Body of pancreas (tissue), 4 donors: ENCODE measurements at regions not wholly inside any gene's neighbourhood (a gene's known extent, or its start where the extent isn't known, plus 50 kb on each side); places are given as distances from the start of the nearest gene placed in this dataset.
A peak's percentile ranks its signal among the peaks of the same experiment; 100 is the strongest.
"Not testable (repeated sequence)": the region's sequence is repeated elsewhere in the genome, so short reads cannot be mapped to it uniquely, and the experiment has no call there.

Source experiments
- ATAC-seq: fragments of 150-250 bp; one replicate; pipeline ENCODE4 v1.9.1; 2016
- DNase-seq, 4 donors: peaks; one replicate each; pipeline ENCODE4 v3.0.0-alpha.2; 2019
- H3K27ac ChIP-seq, 4 donors: fragments of 200-600 bp; sonication (generic); 1 replicate in 3 of 4; 2 replicates in 1 of 4; pipeline versions ENCODE4 v1.5.1 to v1.6.1; 2016 to 2019; ENCODE audit warnings: mild to moderate bottlenecking in 1 of 4, mixed read lengths in 1 of 4, moderate library complexity in 1 of 4
- H3K27me3 ChIP-seq, 2 donors: fragments of 200-600 bp; sonication (generic); one replicate each; pipeline ENCODE4 v1.6.0; 2016; ENCODE audit warnings: mild to moderate bottlenecking in 1 of 2
- H3K36me3 ChIP-seq, 2 donors: fragments of 200-600 bp; sonication (generic); replicated peaks in 1 of 2; 2 replicates each; pipeline ENCODE4 v1.5.1; 2016; ENCODE audit warnings: low read depth in 2 of 2; ENCODE audit not compliant: insufficient read depth in 1 of 2
- H3K4me1 ChIP-seq: fragments of 200-600 bp; sonication (generic); one replicate; pipeline ENCODE4 v1.6.0; 2016
- H3K4me3 ChIP-seq, 2 donors: fragments of 200-600 bp; sonication (generic); 1 replicate in 1 of 2; 2 replicates in 1 of 2; pipeline ENCODE4 v1.5.1; 2016 to 2019
- H3K9me3 ChIP-seq, 3 donors: fragments of 200-600 bp; sonication (generic); 1 replicate in 2 of 3; 2 replicates in 1 of 3; pipeline ENCODE4 v1.5.1; 2016
- POLR2A ChIP-seq, 3 donors: fragments of 450-650 bp; IDR thresholded peaks; one replicate each; pipeline ENCODE4 v1.6.1; 2016; ENCODE audit warnings: antibody characterized with exemption in 3 of 3, mild to moderate bottlenecking in 2 of 3
- WGBS, 2 donors: methylation state at CpG; one replicate each; pipeline ENCODE4 v1.1.5; 2017; 5-methylcytosine and 5-hydroxymethylcytosine counted together
- intact Hi-C: fragments of 100-400 bp; cut with DNase I; formaldehyde crosslinking; loops from one replicate; pipeline ENCODE4 v1.15.1; 2023
- TF ChIP-seq, protein P1 (sequence below), 7 experiments: fragments of 450-650 bp in 4 of 7; fragments of 200-600 bp in 3 of 7; sonication (generic) in 3 of 7; IDR thresholded peaks; one replicate each; pipeline ENCODE4 v1.5.1; 2016 to 2019; ENCODE audit warnings: antibody characterized with exemption in 7 of 7

DNA sequence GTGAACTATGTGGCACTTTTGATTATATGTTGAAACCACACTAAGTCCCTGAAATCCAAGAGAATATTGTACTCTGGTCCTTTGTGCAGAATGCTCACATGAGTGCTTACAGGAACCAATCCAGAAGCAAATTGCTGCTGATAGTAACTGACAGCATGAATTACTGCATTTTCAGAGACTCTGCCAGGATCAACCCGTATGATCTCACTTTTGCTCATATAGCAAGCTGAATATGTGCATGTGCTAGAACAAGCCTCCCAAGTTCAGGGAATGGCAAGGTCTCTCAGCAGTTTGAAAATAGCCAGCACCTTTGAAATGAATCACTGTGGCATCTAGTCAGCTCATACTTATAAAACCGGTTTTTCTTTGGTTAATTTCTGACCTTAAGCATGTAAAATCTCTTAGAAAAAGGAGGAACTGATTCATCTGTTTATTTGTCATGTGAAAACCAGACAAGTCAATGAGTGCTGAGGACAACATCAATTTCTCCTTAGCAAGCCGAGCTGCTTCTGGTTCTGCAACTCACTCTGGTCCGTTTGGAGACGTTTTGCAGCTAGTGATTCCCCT, 215.7 kb upstream of the ELL2 start:
- H3K36me3 ChIP-seq, result no peaks in the 10 kb centered on the region
- DNase-seq (peak in 3 of 4 donors; percentile 28 to 55 (median 40)), ATAC-seq (peak; percentile 86)
- WGBS, 2 donors, result 17 to 22% methylated on average over 5 of the region's 5 CpGs
- TF ChIP-seq, protein P1, sequence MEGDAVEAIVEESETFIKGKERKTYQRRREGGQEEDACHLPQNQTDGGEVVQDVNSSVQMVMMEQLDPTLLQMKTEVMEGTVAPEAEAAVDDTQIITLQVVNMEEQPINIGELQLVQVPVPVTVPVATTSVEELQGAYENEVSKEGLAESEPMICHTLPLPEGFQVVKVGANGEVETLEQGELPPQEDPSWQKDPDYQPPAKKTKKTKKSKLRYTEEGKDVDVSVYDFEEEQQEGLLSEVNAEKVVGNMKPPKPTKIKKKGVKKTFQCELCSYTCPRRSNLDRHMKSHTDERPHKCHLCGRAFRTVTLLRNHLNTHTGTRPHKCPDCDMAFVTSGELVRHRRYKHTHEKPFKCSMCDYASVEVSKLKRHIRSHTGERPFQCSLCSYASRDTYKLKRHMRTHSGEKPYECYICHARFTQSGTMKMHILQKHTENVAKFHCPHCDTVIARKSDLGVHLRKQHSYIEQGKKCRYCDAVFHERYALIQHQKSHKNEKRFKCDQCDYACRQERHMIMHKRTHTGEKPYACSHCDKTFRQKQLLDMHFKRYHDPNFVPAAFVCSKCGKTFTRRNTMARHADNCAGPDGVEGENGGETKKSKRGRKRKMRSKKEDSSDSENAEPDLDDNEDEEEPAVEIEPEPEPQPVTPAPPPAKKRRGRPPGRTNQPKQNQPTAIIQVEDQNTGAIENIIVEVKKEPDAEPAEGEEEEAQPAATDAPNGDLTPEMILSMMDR (IDR thresholded peaks at IDR 0.05), result no peak
- TF ChIP-seq POLR2A (IDR thresholded peaks at IDR 0.05), result no peak
- peak overlapping the region; percentile 39 to 67 (median 56) for H3K27ac ChIP-seq
- no peak overlapping the region for H3K4me3 ChIP-seq
- no peaks in the 10 kb centered on the region for H3K27me3 ChIP-seq
- no peaks in the 10 kb centered on the region for H3K9me3 ChIP-seq
- H3K4me1 ChIP-seq, result peaks cover 15% of the 10 kb centered on the region
- intact Hi-C loops, result no loop called here

DNA sequence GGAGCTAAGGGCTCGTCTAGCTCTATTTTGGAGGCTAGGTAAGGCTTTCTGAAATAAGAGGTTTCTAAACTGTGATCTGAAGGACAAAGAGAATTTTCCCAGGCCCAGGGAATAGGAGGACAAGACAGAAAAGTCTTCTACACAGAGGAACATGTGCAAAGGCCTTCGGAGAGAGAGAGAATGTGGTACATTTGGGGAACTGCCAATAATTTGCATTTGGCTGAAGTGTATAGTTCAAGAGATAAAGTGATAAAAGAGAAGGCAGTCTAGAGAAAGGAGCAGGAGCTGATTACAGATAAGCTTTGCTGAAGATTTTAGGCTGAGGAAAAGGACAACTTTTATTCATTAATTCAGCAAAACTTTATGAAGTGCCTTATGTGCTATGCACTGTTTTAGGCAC, 214.4 kb upstream of the ELL2 start:
- peaks cover 15% of the 10 kb centered on the region for H3K4me1 ChIP-seq
- 62 to 67% methylated on average over 2 of the region's 2 CpGs for WGBS, 2 donors

DNA sequence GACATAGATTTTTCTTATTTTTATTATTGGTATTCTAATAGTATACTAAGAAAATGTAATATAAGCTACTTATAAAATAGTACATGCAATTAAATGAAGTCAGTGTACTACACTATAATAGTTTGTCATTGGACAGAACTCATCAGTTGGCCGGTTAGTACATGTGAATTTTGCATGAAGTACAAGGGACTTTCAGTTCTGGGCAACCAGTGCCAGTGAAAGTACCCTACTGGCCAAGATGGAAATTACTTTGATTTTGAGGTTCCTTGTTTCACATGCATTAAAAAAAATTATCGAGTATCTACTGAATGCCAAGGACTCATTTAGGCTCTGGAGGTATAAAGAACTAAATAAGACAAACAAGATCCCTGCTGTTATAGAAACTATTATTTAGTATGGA, 213.4 kb upstream of the ELL2 start:
- TF ChIP-seq, protein P1 (IDR thresholded peaks at IDR 0.05), result peak in 6 of 7 experiments; percentile 14 to 45 (median 34)
- TF ChIP-seq POLR2A (IDR thresholded peaks at IDR 0.05), result no peak
- WGBS, 2 donors, result 65 to 78% methylated on average over 2 of the region's 2 CpGs
- H3K4me3 ChIP-seq, result no peak overlapping the region
- no peaks in the 10 kb centered on the region for H3K36me3 ChIP-seq
- H3K27me3 ChIP-seq, result no peaks in the 10 kb centered on the region
- ATAC-seq (peak; percentile 58), DNase-seq (no peak)
- no peaks in the 10 kb centered on the region for H3K9me3 ChIP-seq
- H3K4me1 ChIP-seq, result peaks cover 15% of the 10 kb centered on the region
- intact Hi-C loops, result no loop called here
- no peak overlapping the region for H3K27ac ChIP-seq

More for the DNA sequence above, 214.4 kb upstream of the ELL2 start:
- ATAC-seq, result no peak
- no peak for TF ChIP-seq POLR2A (IDR thresholded peaks at IDR 0.05)
- TF ChIP-seq, protein P1 (IDR thresholded peaks at IDR 0.05), result no peak
- intact Hi-C loops, result no loop called here
- H3K27ac ChIP-seq, result no peak overlapping the region
- no peak for DNase-seq
- no peaks in the 10 kb centered on the region for H3K36me3 ChIP-seq
- no peaks in the 10 kb centered on the region for H3K9me3 ChIP-seq
- H3K4me3 ChIP-seq, result no peak overlapping the region
- no peaks in the 10 kb centered on the region for H3K27me3 ChIP-seq

DNA sequence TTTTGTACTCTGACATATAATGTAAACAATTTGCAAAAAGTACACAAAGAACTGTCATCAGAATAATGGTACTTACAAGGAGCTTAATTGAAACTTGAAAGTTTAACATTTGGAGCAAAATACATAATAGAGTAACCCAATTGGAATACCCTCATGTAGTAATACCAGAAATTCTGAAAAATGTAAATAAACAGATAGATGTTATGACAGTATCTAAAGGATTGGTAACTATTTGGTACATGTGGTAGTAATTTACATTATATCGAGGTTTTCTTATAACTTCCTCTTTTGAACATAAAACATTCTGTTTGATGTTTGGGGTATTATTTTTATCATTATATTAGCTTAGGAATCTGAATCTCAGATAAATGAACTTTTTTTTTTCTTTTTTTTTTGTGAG, 211.7 kb upstream of the ELL2 start:
- H3K4me3 ChIP-seq, result no peak overlapping the region
- DNase-seq, result no peak
- ATAC-seq, result no peak
- H3K27ac ChIP-seq, result no peak overlapping the region
- WGBS, 2 donors, result 93 to 95% methylated on average over 1 of the region's 1 CpG
- intact Hi-C loops, result no loop called here
- no peaks in the 10 kb centered on the region for H3K9me3 ChIP-seq
- peaks cover 13% of the 10 kb centered on the region for H3K4me1 ChIP-seq
- H3K36me3 ChIP-seq, result no peaks in the 10 kb centered on the region
- no peaks in the 10 kb centered on the region for H3K27me3 ChIP-seq
- TF ChIP-seq, protein P1 (IDR thresholded peaks at IDR 0.05), result no peak
- no peak for TF ChIP-seq POLR2A (IDR thresholded peaks at IDR 0.05)

DNA sequence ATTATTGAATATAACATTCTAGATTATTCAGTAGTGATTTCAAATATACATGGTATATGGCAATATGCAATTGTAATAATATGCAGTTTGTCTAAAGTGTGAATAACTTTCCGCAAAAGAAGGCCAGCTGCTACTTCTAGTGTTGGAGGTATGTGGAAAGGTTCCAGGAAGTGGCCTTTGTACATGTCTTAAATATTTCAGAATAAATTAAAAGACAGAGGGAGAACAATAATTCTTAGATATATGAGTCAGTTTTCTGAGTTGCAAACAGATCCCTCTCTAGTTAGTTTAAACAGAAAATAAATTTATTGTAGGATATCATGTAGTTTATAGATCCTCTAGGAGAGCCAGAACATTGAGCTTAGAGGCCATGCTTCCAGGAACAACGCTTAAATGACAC, 210.8 kb upstream of the ELL2 start:
- intact Hi-C loops, result no loop called here
- ATAC-seq, result no peak

DNA sequence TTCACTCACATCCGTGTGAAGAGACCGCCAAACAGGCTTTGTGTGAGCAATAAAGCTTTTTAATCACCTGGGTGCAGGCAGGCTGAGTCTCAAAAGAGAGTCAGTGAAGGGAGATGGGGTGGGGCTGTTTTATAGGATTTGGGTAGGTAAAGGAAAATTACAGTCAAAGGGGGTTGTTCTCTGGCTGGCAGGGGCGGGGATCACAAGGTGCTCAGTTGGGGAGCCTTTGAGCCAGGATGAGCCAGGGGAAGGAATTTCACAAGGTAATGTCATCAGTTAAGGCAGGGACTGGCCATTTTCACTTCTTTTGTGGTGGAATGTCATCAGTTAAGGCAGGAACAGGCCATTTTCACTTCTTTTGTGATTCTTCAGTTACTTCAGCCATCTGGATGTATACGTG, 210.3 kb upstream of the ELL2 start:
- H3K27me3 ChIP-seq, H3K9me3 ChIP-seq, H3K36me3 ChIP-seq, H3K4me3 ChIP-seq, H3K4me1 ChIP-seq, DNase-seq, intact Hi-C loops, ATAC-seq, H3K27ac ChIP-seq: not testable (repeated sequence)
- WGBS, 2 donors, result 94 to 95% methylated on average over 4 of the region's 4 CpGs

More for the DNA sequence above, 210.8 kb upstream of the ELL2 start:
- no peaks in the 10 kb centered on the region for H3K27me3 ChIP-seq
- H3K27ac ChIP-seq, result no peak overlapping the region
- WGBS, 2 donors, result 98 to 100% methylated on average over 2 of the region's 2 CpGs
- H3K4me3 ChIP-seq, result no peak overlapping the region
- no peak for TF ChIP-seq POLR2A (IDR thresholded peaks at IDR 0.05)
- TF ChIP-seq, protein P1 (IDR thresholded peaks at IDR 0.05), result no peak
- no peaks in the 10 kb centered on the region for H3K9me3 ChIP-seq
- H3K36me3 ChIP-seq, result no peaks in the 10 kb centered on the region
- H3K4me1 ChIP-seq, result peaks cover 4% of the 10 kb centered on the region
- no peak for DNase-seq

DNA sequence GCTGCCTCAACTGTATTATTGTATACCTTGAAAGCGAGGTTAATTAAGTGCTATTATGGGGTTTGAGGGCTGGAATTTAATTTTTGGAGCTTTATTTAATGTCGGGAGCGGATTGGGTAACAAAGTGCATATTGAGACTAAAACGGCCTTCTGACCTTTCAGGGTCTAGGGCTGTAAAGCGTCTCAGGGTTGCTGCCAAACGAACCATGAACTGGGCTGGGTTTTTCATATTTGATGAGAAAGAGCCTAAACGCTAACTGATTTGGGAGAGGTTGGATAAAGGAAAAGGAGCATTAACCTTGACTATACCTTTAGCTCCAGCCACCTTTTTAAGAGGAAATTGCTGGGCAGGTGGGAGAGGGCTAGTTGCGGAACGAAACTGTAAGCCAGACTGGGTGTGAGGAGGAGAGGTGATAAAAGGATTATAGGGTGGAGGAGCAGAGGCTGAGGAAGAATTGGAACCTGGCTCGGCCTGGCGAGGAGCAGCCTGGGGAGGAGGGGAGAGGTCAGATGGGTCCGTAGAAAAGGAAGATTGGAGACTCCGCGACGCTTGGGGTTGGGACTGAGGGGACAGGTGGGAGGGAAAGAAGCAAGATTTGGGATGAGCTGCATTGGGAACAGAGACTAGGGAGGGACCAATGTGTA, 209.0 kb upstream of the ELL2 start:
- H3K4me3 ChIP-seq, H3K4me1 ChIP-seq, ATAC-seq, H3K27ac ChIP-seq, DNase-seq, intact Hi-C loops, H3K27me3 ChIP-seq, H3K36me3 ChIP-seq, H3K9me3 ChIP-seq: not testable (repeated sequence)
- 92 to 94% methylated on average over 15 of the region's 15 CpGs for WGBS, 2 donors
